Skeletal muscle satellite cell (primary cell): ENCODE measurements at regions not wholly inside any gene's neighbourhood (a gene's known extent, or its start where the extent isn't known, plus 50 kb on each side); places are given as distances from the start of the nearest gene placed in this dataset.

ENCODE experiments used
- H3K27me3 ChIP-seq: 2 replicates; pipeline ENCODE4 v1.7.0; 2013; ENCODE audit warnings: low read length; ENCODE audit not compliant: control insufficient read depth, insufficient read depth
- H3K36me3 ChIP-seq: 2 replicates; pipeline ENCODE4 v1.7.0; 2013; ENCODE audit warnings: mild to moderate bottlenecking, control low read depth, low read length; ENCODE audit not compliant: insufficient read depth
- H3K4me1 ChIP-seq: 2 replicates; pipeline ENCODE4 v1.7.0; 2013; ENCODE audit warnings: low read length; ENCODE audit not compliant: control insufficient read depth, insufficient read depth
- H3K4me2 ChIP-seq: 2 replicates; pipeline ENCODE4 v1.7.0; 2013; ENCODE audit warnings: mild to moderate bottlenecking, low read length
- H3K4me3 ChIP-seq: 2 replicates; pipeline ENCODE4 v1.7.0; 2013; ENCODE audit warnings: low read length
- H3K9ac ChIP-seq: 2 replicates; pipeline ENCODE4 v1.7.0; 2013; ENCODE audit warnings: mild to moderate bottlenecking, low read depth, low read length, moderate library complexity
- H3K9me3 ChIP-seq: replicated peaks from 2 replicates; pipeline ENCODE4 v1.7.0; 2013; ENCODE audit warnings: mild to moderate bottlenecking, control low read depth, low read length

GRCh38 chr3:65193531-65193930 lies 505.7 kb upstream of the ADAMTS9 start:
- H3K4me2 ChIP-seq, result no peak overlapping the region
- H3K4me1 ChIP-seq, result no peaks in the 10 kb centered on the region
- H3K9me3 ChIP-seq, result no peaks in the 10 kb centered on the region
- H3K36me3 ChIP-seq, result no peaks in the 10 kb centered on the region
- H3K9ac ChIP-seq, result no peak overlapping the region
- no peak overlapping the region for H3K4me3 ChIP-seq
- H3K27me3 ChIP-seq, result peaks cover 4% of the 10 kb centered on the region

- Histone ChIP-seq H3K4me2 (no peak overlapping the region), H3K4me1 (no peaks in the 10 kb centered on the region), H3K4me3 (no peak overlapping the region), H3K36me3 (no peaks in the 10 kb centered on the region), H3K9ac (no peak overlapping the region), H3K9me3 (no peaks in the 10 kb centered on the region), H3K27me3 (peaks cover 4% of the 10 kb centered on the region)
These were observed 502.3 kb upstream of the ADAMTS9 start for GRCh38 chr3:65190111-65190510.

- no peak overlapping the region for H3K4me2 ChIP-seq
- no peaks in the 10 kb centered on the region for H3K4me1 ChIP-seq
- no peak overlapping the region for H3K4me3 ChIP-seq
- peaks cover 4% of the 10 kb centered on the region for H3K27me3 ChIP-seq
- no peaks in the 10 kb centered on the region for H3K9me3 ChIP-seq
- H3K9ac ChIP-seq, result no peak overlapping the region
- H3K36me3 ChIP-seq, result no peaks in the 10 kb centered on the region
These were observed 498.5 kb upstream of the ADAMTS9 start for GRCh38 chr3:65186268-65186667.

- no peak overlapping the region for H3K9ac ChIP-seq
- H3K4me1 ChIP-seq, result no peaks in the 10 kb centered on the region
- H3K27me3 ChIP-seq, result no peaks in the 10 kb centered on the region
- no peak overlapping the region for H3K4me3 ChIP-seq
- no peaks in the 10 kb centered on the region for H3K36me3 ChIP-seq
- H3K4me2 ChIP-seq, result no peak overlapping the region
- no peaks in the 10 kb centered on the region for H3K9me3 ChIP-seq
These were observed 494.9 kb upstream of the ADAMTS9 start for GRCh38 chr3:65182682-65183081.

- Histone ChIP-seq H3K9me3 (no peaks in the 10 kb centered on the region), H3K4me1 (no peaks in the 10 kb centered on the region), H3K4me3 (no peak overlapping the region), H3K4me2 (no peak overlapping the region), H3K36me3 (no peaks in the 10 kb centered on the region), H3K9ac (no peak overlapping the region), H3K27me3 (no peaks in the 10 kb centered on the region)
These were observed 494.3 kb upstream of the ADAMTS9 start for GRCh38 chr3:65182085-65182484.

GRCh38 chr3:65181391-65181871 lies 493.6 kb upstream of the ADAMTS9 start:
- Histone ChIP-seq H3K4me1 (no peaks in the 10 kb centered on the region), H3K4me3 (no peak overlapping the region), H3K9me3 (no peaks in the 10 kb centered on the region), H3K4me2 (no peak overlapping the region), H3K36me3 (no peaks in the 10 kb centered on the region), H3K27me3 (no peaks in the 10 kb centered on the region), H3K9ac (no peak overlapping the region)

GRCh38 chr3:65178703-65179102 lies 490.9 kb upstream of the ADAMTS9 start:
- Histone ChIP-seq H3K4me1 (no peaks in the 10 kb centered on the region), H3K4me3 (no peak overlapping the region), H3K9ac (no peak overlapping the region), H3K4me2 (no peak overlapping the region), H3K27me3 (no peaks in the 10 kb centered on the region), H3K9me3 (no peaks in the 10 kb centered on the region), H3K36me3 (no peaks in the 10 kb centered on the region)

GRCh38 chr3:65177960-65178376 lies 490.2 kb upstream of the ADAMTS9 start:
- no peak overlapping the region for H3K4me2 ChIP-seq
- H3K4me1 ChIP-seq, result no peaks in the 10 kb centered on the region
- H3K9me3 ChIP-seq, result no peaks in the 10 kb centered on the region
- no peaks in the 10 kb centered on the region for H3K36me3 ChIP-seq
- no peak overlapping the region for H3K9ac ChIP-seq
- no peaks in the 10 kb centered on the region for H3K27me3 ChIP-seq
- no peak overlapping the region for H3K4me3 ChIP-seq

GRCh38 chr3:65174713-65175112 lies 486.9 kb upstream of the ADAMTS9 start:
- H3K4me2 ChIP-seq, result no peak overlapping the region
- H3K4me1 ChIP-seq, result no peaks in the 10 kb centered on the region
- no peak overlapping the region for H3K9ac ChIP-seq
- H3K36me3 ChIP-seq, result no peaks in the 10 kb centered on the region
- no peak overlapping the region for H3K4me3 ChIP-seq
- no peaks in the 10 kb centered on the region for H3K27me3 ChIP-seq
- H3K9me3 ChIP-seq, result no peaks in the 10 kb centered on the region

- Histone ChIP-seq H3K9me3 (no peaks in the 10 kb centered on the region), H3K4me3 (no peak overlapping the region), H3K4me1 (no peaks in the 10 kb centered on the region), H3K4me2 (no peak overlapping the region), H3K36me3 (no peaks in the 10 kb centered on the region), H3K27me3 (no peaks in the 10 kb centered on the region), H3K9ac (no peak overlapping the region)
These were observed 486.0 kb upstream of the ADAMTS9 start for GRCh38 chr3:65173841-65174240.

- Histone ChIP-seq H3K36me3 (no peaks in the 10 kb centered on the region), H3K4me1 (no peaks in the 10 kb centered on the region), H3K9ac (no peak overlapping the region), H3K27me3 (peaks cover 3% of the 10 kb centered on the region), H3K9me3 (no peaks in the 10 kb centered on the region), H3K4me3 (no peak overlapping the region), H3K4me2 (no peak overlapping the region)
These were observed 484.4 kb upstream of the ADAMTS9 start for GRCh38 chr3:65172209-65172608.

GRCh38 chr3:65170390-65171042 lies 482.7 kb upstream of the ADAMTS9 start:
- Histone ChIP-seq H3K9me3 (no peaks in the 10 kb centered on the region), H3K4me3 (no peak overlapping the region), H3K4me1 (no peaks in the 10 kb centered on the region), H3K36me3 (no peaks in the 10 kb centered on the region), H3K9ac (no peak overlapping the region), H3K4me2 (peak overlapping the region; percentile 7), H3K27me3 (peaks cover 4% of the 10 kb centered on the region)
